Stimulated activated naive CD8-positive, alpha-beta T cell treated with anti-CD3 and anti-CD28 coated beads, Interleukin-15, Interleukin-2, amounts not matched to agents 100 U/mL and 50 U/mL, for 24 hours (primary cell): ENCODE measurements at regions not wholly inside any gene's neighbourhood (a gene's known extent, or its start where the extent isn't known, plus 50 kb on each side); places are given as distances from the start of the nearest gene placed in this dataset.

Experiments
- ATAC-seq: fragments of 150-1000 bp; cut with Tn5 transposase; one replicate; pipeline ENCODE4 v1.10.0; 2021
- DNase-seq: peaks from one replicate; pipeline ENCODE4 v3.0.0; 2021

DNA sequence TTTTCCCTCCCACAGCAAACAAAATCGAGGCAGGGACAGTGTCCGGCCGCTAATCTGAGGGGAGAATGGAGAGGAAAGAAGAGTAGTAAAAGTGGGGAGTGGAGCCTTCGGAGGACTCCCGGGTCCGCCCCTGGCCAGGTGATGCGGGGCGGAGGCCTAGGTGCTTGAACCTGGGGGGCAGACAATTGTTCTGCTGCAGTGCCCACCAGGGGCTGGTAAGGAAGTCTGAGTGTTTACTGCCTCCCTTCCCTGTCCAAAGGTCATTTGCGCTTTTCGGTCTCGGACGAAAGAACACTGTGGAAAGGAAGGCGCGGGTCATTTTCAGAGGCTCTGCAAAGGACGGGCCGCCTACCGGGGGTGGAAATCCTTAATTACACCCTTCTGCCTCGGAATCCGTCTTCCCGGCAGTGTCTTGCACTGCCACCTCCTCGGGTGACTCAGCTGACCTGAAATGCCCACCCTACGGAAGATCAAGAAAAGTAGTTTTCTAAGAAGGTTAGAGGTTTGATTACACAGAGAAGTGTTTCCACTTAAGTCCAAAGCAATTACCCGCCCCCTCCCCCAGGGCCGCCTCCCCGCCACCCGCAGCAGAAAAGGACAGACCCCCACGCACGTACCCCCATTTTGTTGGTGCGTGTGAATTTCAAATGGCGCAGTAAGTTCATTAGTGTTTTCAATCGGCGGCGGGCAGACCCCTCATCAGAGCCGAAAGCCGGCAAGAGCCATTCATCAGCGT lies 99.9 kb upstream of the TENM3 start:
- no peak for DNase-seq
- no peak for ATAC-seq

DNA sequence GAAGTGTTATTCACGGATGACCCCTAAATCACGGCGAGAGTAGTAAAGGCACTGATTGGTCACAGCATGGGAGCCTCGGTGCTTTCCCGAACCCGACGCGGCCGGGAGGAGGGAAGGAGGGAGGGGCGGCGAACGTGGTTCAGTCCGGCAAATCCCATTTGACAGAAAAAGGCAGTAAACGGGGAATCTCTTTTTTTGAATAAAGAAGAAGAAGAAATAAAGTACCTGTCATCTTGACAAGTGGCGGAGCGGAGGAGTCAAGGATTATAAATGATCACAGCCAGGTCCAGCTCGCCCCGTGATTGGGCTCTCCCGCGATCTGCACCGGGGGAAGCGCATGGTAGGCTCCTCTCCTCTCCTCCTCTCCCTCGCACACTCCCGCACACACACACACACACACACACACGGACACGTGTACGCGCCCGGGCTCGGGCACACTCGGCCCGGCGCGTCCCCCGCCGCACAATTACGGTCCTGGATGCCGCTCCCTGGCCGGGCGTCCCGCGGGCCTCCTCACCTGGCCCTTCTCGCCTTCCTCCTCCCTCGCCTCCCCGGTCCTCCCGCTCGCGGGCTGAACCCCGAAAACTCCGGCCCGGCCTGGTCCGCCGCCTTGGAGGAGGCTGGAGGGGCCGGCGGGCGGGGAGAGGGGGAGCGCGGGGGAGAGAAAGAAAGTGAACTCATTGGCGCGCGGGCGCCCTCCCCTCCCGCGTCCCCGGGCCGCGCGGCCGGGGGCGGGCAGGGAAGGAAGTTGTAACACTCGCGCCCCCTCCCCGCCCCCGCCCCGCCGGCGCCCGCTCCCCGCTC lies 99.2 kb upstream of the TENM3 start:
- DNase-seq (peak; percentile 7), ATAC-seq (no peak)

DNA sequence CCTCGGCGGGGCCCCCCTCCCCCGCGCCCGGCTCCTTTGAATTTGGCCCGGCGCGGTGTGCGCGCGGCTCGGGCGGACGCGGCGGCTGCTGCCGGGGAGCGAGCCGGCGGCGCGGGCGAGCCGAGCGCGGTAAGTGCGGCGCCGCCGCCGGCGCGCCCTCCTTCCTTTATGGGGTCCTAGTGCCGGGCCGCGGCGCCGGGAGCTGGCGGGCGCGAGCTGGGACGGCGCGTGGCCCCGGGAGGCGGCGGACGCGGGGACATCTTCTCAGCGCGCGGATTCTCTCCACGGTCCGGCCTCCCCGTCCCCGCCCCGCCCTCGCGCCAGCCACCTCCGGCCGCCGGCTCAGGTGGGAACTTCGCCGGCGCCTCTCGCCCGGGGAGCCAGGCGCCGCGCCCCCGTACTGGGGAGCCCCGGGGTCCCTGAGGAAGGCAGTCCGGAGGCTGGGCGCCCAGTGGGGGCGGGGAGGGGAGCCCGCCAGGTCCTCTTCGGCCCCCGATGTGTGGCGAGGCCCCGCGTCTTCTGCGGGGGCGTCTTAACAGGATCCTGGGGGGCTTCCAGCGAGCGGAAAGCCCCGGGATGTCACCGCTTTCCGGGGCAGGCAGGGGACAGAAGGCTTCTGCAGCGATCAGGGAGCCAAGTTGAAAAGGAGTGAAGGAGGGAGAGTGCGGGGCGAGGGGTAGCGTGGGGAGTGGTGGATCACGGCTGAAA lies 98.4 kb upstream of the TENM3 start:
- no peak for ATAC-seq

DNA sequence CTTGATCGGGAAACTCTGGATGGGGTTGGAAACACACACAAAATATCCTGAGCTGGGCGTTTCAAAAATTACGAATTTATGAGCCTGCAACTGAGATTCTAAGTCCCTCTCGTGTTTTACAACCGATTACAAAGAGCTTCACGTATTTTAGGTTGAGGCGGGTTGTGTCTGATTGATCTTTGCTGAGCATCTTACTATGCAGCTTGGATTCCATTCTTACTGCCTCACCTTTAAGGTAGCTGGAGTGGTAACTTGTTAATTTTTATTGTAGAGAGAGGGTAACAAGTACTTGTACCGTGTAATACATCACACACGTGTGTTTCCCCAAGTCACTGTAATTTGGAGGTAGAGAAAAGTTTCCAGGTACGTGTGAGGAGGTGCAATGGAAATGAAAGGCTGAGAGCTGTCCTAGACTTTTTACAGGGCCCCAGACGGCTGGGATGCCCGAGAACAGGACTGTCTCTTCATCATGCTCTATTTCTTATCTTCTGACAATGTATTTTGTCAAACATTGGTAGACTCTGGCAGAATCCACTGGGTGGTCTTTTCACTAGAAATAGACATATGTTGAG lies 97.8 kb upstream of the TENM3 start:
- DNase-seq: no peak
- no peak for ATAC-seq

More for the DNA sequence above, 98.4 kb upstream of the TENM3 start:
- DNase-seq: peak; percentile 3

DNA sequence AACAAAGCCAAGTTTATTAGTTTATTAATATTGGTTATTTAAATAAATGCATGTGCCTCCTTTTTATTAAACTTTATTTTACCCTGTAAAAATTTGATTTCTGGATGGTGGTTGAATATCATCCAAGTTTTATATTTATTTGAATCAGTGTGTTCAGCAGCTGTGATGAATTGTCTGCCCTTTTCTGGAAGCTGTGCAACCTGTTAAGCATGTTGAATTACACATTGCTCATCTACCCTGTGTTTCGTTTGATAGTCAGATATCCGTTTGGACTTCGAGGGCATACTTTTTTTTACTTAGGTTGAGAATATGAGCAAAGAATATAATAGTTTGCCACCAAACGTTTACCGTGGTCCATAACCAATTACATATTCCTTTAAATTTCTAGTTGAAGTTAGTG lies 95.8 kb upstream of the TENM3 start:
- DNase-seq (no peak), ATAC-seq (no peak)

DNA sequence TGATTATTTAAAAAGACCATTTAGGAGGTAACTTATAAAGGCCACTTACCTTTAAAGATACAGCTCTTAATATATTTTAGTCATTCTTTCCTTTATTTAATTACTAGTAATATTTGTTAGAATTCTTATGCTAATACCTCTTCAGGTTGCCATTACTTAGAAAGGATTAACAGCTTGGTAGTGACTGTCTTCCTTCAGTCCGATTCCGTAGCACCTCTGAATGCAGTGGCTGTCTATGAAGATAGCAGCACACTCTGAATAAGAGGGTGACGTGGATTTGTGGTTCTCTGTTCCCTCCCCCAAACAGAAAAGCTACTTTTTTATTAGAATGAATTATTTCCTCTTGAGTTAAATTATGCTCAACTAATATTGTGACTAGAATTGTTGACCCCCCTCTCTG lies 92.6 kb upstream of the TENM3 start:
- DNase-seq: no peak
- no peak for ATAC-seq

DNA sequence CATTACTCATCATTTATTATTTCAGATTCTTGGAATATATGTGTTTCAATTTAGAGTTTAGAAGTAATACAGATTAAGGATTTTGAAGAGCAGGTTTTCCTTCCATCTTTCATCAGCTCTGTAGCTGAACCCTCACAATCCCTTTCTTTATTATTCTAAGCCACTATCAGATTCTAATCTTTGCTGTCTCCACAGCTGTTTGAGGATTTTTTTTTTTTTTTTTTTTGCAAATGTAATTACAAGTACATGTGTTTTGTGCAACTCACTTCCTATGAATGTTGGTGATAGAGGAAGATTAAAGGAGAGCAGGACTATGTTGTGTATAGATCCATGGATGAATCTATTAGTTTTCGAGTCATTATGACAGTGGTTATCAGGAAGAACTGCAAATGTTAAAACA lies 87.4 kb upstream of the TENM3 start:
- DNase-seq (no peak), ATAC-seq (no peak)

DNA sequence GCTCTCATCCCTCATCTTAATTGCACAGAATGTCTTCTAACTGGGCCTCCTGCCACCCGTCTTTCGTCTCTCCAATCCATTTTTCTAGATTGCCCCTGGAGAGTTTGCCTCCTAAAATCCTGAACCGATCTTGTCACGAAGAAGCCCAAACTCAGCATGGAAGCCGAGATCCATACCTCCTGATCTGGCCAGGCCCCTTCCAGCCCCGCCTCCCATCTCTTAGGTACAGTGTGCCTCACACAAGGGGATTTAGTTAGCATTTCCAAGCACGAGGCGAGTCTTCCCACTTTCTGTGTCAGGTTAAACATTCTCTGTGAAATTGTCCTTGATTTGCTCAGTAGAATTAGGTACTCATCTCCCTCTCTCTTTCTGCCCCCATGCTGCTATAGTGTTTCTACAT lies 80.0 kb upstream of the TENM3 start:
- no peak for DNase-seq
- no peak for ATAC-seq

DNA sequence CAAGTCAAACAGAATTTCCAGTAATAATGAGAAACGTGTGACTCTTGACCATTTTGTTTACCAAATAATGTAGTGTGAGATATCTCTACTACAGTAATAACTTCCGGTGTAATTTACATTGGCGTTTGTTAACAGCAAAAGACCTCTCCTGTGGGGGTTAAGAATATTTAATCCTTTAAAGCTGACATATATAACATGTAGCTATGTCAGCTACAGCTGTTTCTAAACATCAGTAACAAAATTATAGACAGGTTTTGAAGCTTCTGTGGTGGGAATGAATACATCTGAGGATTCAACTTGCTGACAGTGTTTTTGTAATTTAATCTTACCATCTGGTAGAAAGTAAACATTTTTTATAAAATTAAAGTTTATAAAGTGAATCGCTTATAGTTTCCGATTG lies 73.6 kb upstream of the TENM3 start:
- DNase-seq (no peak), ATAC-seq (no peak)

DNA sequence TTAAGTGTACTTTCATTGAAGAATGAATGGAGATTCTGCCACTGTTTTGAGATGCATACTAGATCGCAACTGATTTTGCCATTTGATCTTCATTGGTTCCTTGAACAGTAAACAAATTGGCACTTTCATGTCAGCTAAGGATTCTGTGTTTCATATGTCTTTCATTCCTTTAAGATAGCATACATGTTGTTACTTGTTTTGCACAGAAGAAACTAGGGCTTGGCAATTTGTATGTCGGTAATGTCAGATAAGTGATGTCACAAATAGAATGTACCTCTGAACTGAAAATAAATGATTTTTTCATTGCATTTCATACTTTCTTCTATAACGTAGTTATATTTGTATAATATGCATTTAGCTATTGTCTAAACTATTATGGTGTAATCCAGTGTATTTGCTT lies 73.2 kb upstream of the TENM3 start:
- ATAC-seq (no peak), DNase-seq (no peak)

DNA sequence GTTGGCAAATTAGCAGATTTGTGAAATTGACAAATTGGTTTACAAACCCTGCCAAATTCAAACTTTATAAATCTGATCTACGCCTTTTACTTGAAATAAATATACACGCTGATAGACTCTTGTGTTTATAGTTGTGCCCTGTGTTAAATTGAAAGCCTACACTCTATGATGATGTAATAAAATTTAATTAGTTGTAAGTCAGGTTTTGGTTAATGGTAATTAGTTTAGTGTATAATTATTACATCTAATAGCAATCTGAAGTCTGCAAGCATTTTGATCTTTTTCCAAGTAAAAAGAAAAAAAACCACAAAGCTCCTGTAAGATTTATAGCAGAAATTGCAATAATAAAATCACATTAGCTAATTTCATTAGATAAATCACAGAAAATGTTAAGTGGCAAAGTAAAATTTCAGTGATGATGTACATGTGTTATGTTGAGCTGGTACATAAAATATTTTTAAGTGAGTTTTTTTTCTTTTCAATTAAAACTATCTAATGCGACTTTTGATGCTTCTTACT lies 72.7 kb upstream of the TENM3 start:
- no peak for ATAC-seq
- DNase-seq: no peak

DNA sequence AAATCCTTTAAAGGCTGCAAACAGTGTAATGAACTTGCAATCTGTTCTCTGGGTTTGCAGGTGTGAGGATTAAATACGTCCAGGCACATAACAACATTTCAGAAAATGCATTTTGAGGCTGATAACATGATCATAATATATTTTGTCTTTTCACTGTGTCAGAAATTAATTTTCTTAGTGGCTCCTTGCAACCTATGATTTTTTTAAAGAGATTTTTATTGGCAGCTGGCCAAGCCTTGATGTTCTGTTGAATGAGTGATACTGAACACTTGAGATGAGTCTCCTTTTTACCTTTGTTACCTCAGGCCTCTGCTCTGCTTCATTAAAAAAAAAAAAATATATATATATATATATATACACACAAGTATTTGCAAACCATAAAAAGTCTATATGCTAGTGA lies 68.2 kb upstream of the TENM3 start:
- no peak for DNase-seq
- ATAC-seq: no peak

DNA sequence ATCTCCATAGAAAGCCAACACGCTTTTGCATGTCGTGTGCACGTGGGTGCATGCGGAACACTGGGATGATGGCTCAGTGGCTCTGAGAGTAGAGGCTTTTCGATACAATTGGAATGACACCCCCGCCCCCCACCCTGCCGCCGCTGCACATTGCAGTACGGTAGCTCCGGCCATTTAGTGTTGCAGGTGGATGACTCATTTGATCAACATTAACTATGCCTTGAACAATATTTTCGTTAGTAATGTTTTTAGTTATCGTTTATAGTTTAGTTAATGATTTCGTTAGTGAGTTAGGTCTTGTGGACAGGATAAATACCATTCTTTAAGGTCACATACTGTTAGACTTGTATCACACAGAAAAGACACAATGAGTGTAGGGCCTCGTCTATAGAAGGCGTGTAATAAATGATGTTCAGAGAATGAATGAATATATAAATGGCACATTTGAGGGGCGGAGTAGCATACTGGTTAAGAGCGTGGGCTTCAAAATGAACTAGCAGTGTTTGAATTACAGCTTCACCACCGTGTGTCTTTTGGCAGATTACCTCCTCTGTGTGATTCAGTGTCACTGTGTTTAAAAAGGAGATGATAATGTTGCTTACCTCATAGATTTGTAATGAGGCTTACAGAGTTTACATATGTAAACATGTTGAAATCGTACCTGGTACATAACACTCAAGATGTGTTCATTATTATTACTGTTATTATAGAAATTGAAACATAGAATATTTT lies 67.2 kb upstream of the TENM3 start:
- DNase-seq (no peak), ATAC-seq (no peak)

DNA sequence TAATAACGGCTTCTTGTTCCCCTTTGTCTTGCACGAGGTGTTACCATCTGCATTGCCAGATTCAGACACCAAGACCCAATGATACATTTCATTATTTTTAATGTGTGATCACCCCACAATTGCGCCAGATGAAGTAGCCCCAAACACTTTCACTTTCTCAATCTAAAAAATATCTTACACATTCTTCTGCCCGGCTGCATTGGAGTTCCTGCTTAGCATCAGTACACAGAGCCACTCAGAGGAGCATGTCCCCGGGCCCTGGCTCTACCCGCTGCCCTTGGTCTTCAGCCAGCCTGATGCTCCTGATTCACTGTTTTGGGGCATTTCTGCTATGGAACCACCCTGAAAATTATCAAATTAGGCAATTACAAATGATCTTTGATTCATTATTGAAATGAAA lies 66.0 kb upstream of the TENM3 start:
- ATAC-seq: no peak
- DNase-seq: no peak

DNA sequence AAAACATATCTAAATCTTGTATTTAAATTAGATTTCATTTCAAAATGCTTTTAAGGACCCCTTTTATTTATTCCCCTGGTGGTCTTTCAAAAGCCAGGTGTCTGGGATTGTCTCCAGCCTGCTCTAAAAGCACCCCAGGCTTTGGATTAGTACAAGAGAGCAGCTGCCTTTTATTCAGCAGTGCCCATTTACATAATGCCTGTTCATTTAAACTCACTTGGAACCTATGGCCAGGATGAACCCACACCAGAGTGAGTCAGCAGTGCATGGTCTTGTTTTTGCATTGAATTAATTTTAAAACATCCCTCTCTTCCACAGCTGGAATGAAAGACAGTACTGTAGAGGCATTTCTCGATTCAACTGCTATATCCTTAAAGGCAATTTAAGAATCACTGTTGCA lies 64.1 kb upstream of the TENM3 start:
- no peak for ATAC-seq

DNA sequence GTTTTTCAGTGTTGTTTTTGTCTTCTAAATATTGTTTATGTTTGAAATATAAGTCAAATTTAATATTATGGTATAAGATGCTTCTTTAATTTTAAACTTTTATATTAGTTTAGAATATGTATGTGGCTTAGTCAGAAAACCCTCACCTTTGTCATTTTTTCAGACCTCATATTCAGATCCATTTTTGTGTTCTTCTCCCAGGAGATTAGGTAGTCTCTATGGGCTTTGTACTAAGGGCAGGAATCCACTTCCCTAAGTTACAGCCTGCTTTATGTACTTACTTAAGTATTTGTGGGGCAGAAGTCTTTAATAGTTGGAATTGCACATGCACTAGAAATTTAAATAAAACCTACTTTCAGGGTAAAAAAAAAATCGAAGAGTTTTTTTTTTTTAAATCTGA lies 63.5 kb upstream of the TENM3 start:
- ATAC-seq: no peak
- no peak for DNase-seq

More for the DNA sequence above, 64.1 kb upstream of the TENM3 start:
- DNase-seq: no peak

DNA sequence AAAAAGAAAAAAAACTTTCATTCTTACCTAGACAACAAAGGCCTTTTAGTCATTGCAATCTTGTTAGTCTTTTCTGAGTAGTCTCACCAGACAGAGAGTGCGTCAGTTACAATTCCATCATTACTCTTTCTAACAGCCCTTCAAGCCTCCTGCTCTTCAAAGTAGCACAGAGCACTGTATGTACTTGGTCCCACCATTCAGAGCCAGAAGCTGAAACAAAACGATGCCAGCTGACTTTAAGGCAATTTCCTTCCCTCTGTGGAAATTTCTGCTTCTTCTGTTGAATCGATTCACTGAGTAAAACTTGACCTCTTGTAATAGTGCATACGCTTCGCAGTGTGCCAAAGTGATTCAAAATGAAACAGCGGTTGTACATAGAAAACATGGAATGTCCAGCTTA lies 57.7 kb upstream of the TENM3 start:
- no peak for DNase-seq
- ATAC-seq: no peak

DNA sequence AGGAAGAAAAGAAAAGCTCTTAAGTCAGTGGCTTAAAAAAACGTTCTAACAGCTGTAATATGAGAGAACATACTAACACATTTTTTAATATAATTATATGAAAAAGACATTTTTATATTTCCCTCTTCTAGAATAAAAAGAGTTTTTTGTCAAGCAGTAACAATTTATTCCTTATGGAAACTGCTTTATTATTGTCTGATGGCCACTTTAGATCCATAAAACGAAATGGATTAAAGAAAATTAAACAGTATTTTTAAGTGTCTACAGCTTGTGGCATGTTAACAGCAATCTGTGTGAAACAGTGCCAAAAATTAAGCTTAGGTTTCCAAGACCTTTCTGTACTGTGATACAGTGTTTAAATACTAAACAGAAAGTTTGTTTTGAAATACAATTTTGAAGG lies 55.5 kb upstream of the TENM3 start:
- no peak for DNase-seq
- no peak for ATAC-seq

DNA sequence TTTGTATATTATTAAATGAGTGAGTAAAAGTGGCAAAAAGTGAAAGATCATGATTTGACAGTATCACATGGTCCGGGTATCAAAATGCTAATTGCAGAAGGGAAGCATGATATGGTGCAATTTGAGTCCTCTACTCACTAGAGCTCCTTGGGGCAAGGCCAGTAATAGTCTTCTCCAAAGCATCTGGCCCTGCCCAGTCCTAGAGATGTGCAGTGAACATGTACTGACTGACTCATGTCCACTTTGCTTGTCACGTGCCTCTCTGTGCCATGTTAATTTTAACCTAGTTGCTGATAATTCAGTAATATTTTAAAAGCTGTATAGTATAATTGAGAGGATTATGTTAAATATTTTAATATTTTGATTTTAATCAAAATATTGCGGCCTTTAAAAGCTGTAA lies 54.6 kb upstream of the TENM3 start:
- no peak for ATAC-seq
- DNase-seq: no peak

DNA sequence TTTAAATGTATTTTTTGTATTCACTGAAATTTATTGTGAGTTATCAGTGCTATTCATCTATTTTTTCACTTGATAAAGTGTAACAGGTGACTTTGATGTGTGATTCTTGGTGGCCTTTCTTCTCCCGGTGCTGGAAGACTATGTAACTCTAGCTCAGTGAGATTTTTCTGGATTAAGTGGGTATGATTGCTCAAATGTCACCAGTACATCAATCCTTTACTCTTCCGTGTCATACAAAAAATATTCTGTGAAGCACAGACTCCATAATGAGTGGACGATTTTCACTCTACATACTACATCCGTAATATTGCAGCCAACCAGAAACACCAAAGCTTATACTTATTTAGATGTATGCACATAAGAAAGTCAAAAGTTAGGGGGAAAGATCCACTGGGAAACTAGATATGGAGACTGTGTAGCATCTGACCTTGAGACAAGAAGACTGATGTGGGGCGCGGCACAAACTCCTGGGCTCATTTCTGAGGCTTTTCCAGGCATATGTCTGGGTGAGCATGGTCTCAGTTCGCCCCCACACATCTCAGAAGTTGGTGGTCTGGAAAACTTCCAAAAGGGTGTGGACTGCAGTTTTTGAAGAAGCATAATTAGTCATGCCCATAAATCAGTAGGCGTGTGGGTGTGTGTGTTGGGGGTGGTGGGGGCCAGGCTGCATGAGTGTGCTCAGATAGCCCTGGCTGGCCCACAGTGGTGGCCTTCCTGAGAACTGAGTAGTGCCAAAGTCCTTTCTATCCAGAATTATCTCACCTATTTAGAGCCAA lies 53.9 kb upstream of the TENM3 start:
- ATAC-seq (no peak), DNase-seq (no peak)

DNA sequence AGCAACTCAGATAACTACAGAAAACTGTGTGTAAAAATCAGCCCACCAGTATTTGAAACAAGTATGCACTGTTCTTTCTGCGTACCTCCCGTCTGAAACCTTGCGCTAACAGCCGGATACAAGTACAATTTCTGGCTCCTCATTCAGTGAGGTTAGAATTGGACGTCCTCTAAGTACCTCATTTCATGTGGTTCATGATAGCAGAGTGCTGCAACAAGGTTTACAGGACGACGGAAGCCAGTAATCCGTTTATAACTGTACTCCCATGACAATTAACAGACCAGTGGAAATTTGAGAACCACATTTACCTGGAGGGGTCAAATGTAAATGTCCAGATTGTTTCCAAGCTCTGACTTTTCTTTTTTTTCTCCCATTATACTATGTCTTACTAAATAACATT lies 52.9 kb upstream of the TENM3 start:
- no peak for DNase-seq
- ATAC-seq: no peak
